ENCODE measurements at regions not wholly inside any gene's neighbourhood (a gene's known extent, or its start where the extent isn't known, plus 50 kb on each side); places are given as distances from the start of the nearest gene placed in this dataset.

- ChIA-PET CTCF (no interaction called here), POLR2A (no interaction called here)
- no peaks in the 10 kb centered on the region for H3K9me2 ChIP-seq
- no peaks in the 10 kb centered on the region for H4K20me1 ChIP-seq (ENCODE audit: insufficient read depth)
- H3K36me3 ChIP-seq (replicated peaks in 1 of 2; ENCODE audit: control insufficient read depth in 1 of 2, insufficient read depth in 2 of 2, low read length in 1 of 2), result no peaks in the 10 kb centered on the region
- no peak overlapping the region for H3K27ac ChIP-seq (ENCODE audit: low read depth in 2 of 2, low read length in 1 of 2)
- H3K4me2 ChIP-seq, result no peak overlapping the region
- no peak overlapping the region for H2AFZ ChIP-seq (ENCODE audit: low read depth)
- no peak overlapping the region for H3K9ac ChIP-seq
- H3K4me1 ChIP-seq (ENCODE audit: control insufficient read depth in 1 of 2, insufficient read depth in 2 of 2, low read depth in 1 of 2, low read length in 1 of 2), result no peaks in the 10 kb centered on the region
- H3K79me2 ChIP-seq (ENCODE audit: insufficient read depth), result no peaks in the 10 kb centered on the region
- no peak overlapping the region for H3K4me3 ChIP-seq (ENCODE audit: low read depth in 2 of 2, low read length in 1 of 2)
- H3K27me3 ChIP-seq (ENCODE audit: insufficient read depth), result no peaks in the 10 kb centered on the region
- TF ChIP-seq, protein P1, sequence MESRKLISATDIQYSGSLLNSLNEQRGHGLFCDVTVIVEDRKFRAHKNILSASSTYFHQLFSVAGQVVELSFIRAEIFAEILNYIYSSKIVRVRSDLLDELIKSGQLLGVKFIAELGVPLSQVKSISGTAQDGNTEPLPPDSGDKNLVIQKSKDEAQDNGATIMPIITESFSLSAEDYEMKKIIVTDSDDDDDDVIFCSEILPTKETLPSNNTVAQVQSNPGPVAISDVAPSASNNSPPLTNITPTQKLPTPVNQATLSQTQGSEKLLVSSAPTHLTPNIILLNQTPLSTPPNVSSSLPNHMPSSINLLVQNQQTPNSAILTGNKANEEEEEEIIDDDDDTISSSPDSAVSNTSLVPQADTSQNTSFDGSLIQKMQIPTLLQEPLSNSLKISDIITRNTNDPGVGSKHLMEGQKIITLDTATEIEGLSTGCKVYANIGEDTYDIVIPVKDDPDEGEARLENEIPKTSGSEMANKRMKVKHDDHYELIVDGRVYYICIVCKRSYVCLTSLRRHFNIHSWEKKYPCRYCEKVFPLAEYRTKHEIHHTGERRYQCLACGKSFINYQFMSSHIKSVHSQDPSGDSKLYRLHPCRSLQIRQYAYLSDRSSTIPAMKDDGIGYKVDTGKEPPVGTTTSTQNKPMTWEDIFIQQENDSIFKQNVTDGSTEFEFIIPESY (IDR thresholded peaks at IDR 0.05; ENCODE audit: borderline replicate concordance, low read depth), result no peak
- no peak for TF ChIP-seq IRF3 (IDR thresholded peaks at IDR 0.05; ENCODE audit: low read depth, low read length)
- no peak for TF ChIP-seq GABPA (IDR thresholded peaks at IDR 0.05; ENCODE audit: low read depth)
- TF ChIP-seq USF1 (IDR thresholded peaks at IDR 0.05; ENCODE audit: borderline replicate concordance, low read depth), result no peak
- H3K9me3 ChIP-seq, result no peaks in the 10 kb centered on the region
- DNase-seq, result no peak
- no peaks in the 10 kb centered on the region for H3F3A ChIP-seq (replicated peaks; ENCODE audit: insufficient read depth)
- 0% methylated on average over 2 of the region's 2 CpGs for WGBS (ENCODE audit: low lambda C conversion rate)
Measured at GRCh38 chr14:42523666-42524065, 917.0 kb downstream of the LRFN5 start.

DNA sequence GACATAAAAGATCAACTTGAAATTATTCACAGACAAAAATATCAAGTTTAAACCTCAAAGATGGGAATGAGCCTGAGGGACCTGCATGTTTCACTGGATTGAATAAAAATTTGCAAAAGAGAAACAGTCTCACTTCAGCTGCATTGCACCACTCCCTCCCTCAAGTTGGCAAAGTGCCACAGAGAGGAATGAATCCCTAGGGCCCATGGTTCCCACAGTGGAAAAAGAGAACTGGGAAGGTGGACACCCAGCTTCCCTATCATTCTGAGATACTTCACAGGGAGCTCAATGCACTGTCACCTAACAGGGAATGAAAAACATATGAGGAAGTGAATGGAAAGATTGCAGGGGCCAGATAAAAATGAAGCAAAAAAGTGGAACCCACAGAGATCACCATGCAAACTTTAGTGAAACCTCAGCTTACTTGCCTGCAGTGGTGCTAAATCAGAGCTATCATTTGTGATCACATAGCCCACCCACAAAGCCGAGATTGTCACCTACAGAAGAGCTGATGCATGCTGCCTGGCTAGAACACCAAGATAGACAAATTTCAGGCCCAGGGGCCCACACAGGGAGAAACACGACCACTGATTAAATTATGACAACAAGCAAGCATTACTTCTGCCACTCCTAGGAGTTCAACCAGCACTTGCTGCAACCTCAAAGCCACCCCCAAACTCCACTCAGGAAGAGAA is 911.3 kb downstream of the LRFN5 start:
- no peak overlapping the region for H3K9ac ChIP-seq
- POLR2A ChIA-PET, result no interaction called here
- no peak for DNase-seq
- H3K4me3 ChIP-seq (ENCODE audit: low read depth in 2 of 2, low read length in 1 of 2), result no peak overlapping the region
- no peaks in the 10 kb centered on the region for H3K9me3 ChIP-seq
- no peaks in the 10 kb centered on the region for H3K36me3 ChIP-seq (replicated peaks in 1 of 2; ENCODE audit: control insufficient read depth in 1 of 2, insufficient read depth in 2 of 2, low read length in 1 of 2)
- H3K27ac ChIP-seq (ENCODE audit: low read depth in 2 of 2, low read length in 1 of 2), result no peak overlapping the region
- WGBS (ENCODE audit: low lambda C conversion rate), result 0% methylated on average over 2 of the region's 2 CpGs
- no peak for TF ChIP-seq EP300 (IDR thresholded peaks at IDR 0.05; ENCODE audit: borderline replicate concordance in 1 of 2, low read depth in 1 of 2, low read length in 1 of 2)
- CTCF ChIA-PET, result no interaction called here
- no peaks in the 10 kb centered on the region for H4K20me1 ChIP-seq (ENCODE audit: insufficient read depth)
- H3K9me2 ChIP-seq, result no peaks in the 10 kb centered on the region
- no peak overlapping the region for H3K4me2 ChIP-seq
- no peaks in the 10 kb centered on the region for H3F3A ChIP-seq (replicated peaks; ENCODE audit: insufficient read depth)
- no peaks in the 10 kb centered on the region for H3K79me2 ChIP-seq (ENCODE audit: insufficient read depth)
- H3K27me3 ChIP-seq (ENCODE audit: insufficient read depth), result no peaks in the 10 kb centered on the region
- no peaks in the 10 kb centered on the region for H3K4me1 ChIP-seq (ENCODE audit: control insufficient read depth in 1 of 2, insufficient read depth in 2 of 2, low read depth in 1 of 2, low read length in 1 of 2)
- H2AFZ ChIP-seq (ENCODE audit: low read depth), result no peak overlapping the region

- ChIA-PET CTCF (no interaction called here), POLR2A (no interaction called here)
- TF ChIP-seq FOXM1 (IDR thresholded peaks at IDR 0.05; ENCODE audit: low read depth) (no peak), TCF12 (IDR thresholded peaks at IDR 0.05) (no peak), NRF1 (IDR thresholded peaks at IDR 0.05; ENCODE audit: low read depth, low read length) (no peak), TAF1 (IDR thresholded peaks at IDR 0.05; ENCODE audit: borderline replicate concordance, low read depth, low read length) (no peak), RCOR1 (IDR thresholded peaks at IDR 0.05; ENCODE audit: low read length) (no peak), FOSL2 (IDR thresholded peaks at IDR 0.05; ENCODE audit: borderline replicate concordance, low read depth) (no peak), MAX (IDR thresholded peaks at IDR 0.05; ENCODE audit: low read depth) (no peak), RAD21 (IDR thresholded peaks at IDR 0.05; ENCODE audit: low read length) (no peak), SMC3 (IDR thresholded peaks at IDR 0.05; ENCODE audit: low read depth, low read length) (no peak), MEF2A (IDR thresholded peaks at IDR 0.05; ENCODE audit: borderline replicate concordance, low read depth) (no peak), CHD2 (IDR thresholded peaks at IDR 0.05; ENCODE audit: low read length, partially characterized antibody) (no peak), EZH2phosphoT487 (IDR thresholded peaks at IDR 0.05; ENCODE audit: borderline replicate concordance, low read depth) (no peak), NFIC (IDR thresholded peaks at IDR 0.05; ENCODE audit: borderline replicate concordance) (no peak), JUND (IDR thresholded peaks at IDR 0.05) (no peak), MXI1 (IDR thresholded peaks at IDR 0.05; ENCODE audit: low read depth, low read length) (no peak), TEAD4 (IDR thresholded peaks at IDR 0.05; ENCODE audit: borderline replicate concordance, insufficient read depth) (no peak)
Measured at GRCh38 chr14:42513837-42514236, 907.2 kb downstream of the LRFN5 start.

More at GRCh38 chr14:42513837-42514236, 907.2 kb downstream of the LRFN5 start:
- Histone ChIP-seq H3K36me3 (replicated peaks in 1 of 2; ENCODE audit: control insufficient read depth in 1 of 2, insufficient read depth in 2 of 2, low read length in 1 of 2) (no peaks in the 10 kb centered on the region), H3K4me2 (no peak overlapping the region), H3K27me3 (ENCODE audit: insufficient read depth) (no peaks in the 10 kb centered on the region), H3K27ac (ENCODE audit: low read depth in 2 of 2, low read length in 1 of 2) (no peak overlapping the region), H3K4me3 (ENCODE audit: low read depth in 2 of 2, low read length in 1 of 2) (no peak overlapping the region), H3K4me1 (ENCODE audit: control insufficient read depth in 1 of 2, insufficient read depth in 2 of 2, low read depth in 1 of 2, low read length in 1 of 2) (no peaks in the 10 kb centered on the region), H2AFZ (ENCODE audit: low read depth) (no peak overlapping the region), H3K9me2 (no peaks in the 10 kb centered on the region), H4K20me1 (ENCODE audit: insufficient read depth) (no peaks in the 10 kb centered on the region), H3K9ac (no peak overlapping the region), H3K79me2 (ENCODE audit: insufficient read depth) (no peaks in the 10 kb centered on the region), H3F3A (replicated peaks; ENCODE audit: insufficient read depth) (no peaks in the 10 kb centered on the region), H3K9me3 (no peaks in the 10 kb centered on the region)
- no peak for DNase-seq
- WGBS (ENCODE audit: low lambda C conversion rate), result 10% methylated on average over 1 of the region's 1 CpG

Measured in SK-N-SH (cell line).